ENCODE measurements at regions not wholly inside any gene's neighbourhood (a gene's known extent, or its start where the extent isn't known, plus 50 kb on each side); places are given as distances from the start of the nearest gene placed in this dataset.
"Not testable (repeated sequence)": the region's sequence is repeated elsewhere in the genome, so short reads cannot be mapped to it uniquely, and the experiment has no call there.

GRCh38 chr7:124322561-124322960, 289.7 kb upstream of the TMEM229A start:
- no peak for DNase-seq

- no peak for DNase-seq
Observed at GRCh38 chr7:124318721-124319450, 286.0 kb upstream of the TMEM229A start.

GRCh38 chr7:124310934-124311390, 278.1 kb upstream of the TMEM229A start:
- DNase-seq, result no peak

GRCh38 chr7:124308384-124308783, 275.5 kb upstream of the TMEM229A start:
- no peak for DNase-seq

- no peak for DNase-seq
Observed at GRCh38 chr7:124295289-124295688, 262.4 kb upstream of the TMEM229A start.

GRCh38 chr7:124284937-124285336, 252.1 kb upstream of the TMEM229A start:
- DNase-seq, result no peak

GRCh38 chr7:124276005-124276622, 243.2 kb upstream of the TMEM229A start:
- no peak for DNase-seq

- DNase-seq, result no peak
Observed at GRCh38 chr7:124275411-124275810, 242.5 kb upstream of the TMEM229A start.

- DNase-seq, result no peak
Observed at GRCh38 chr7:124269774-124270173, 236.9 kb upstream of the TMEM229A start.

- no peak for DNase-seq
Observed at GRCh38 chr7:124267154-124267553, 234.3 kb upstream of the TMEM229A start.

GRCh38 chr7:124263232-124263827, 230.5 kb upstream of the TMEM229A start:
- DNase-seq, result no peak

GRCh38 chr7:124261710-124262109, 228.8 kb upstream of the TMEM229A start:
- no peak for DNase-seq

GRCh38 chr7:124257638-124258308, 224.9 kb upstream of the TMEM229A start:
- no peak for DNase-seq

GRCh38 chr7:124255041-124255655, 222.3 kb upstream of the TMEM229A start:
- no peak for DNase-seq

GRCh38 chr7:124254396-124254795, 221.5 kb upstream of the TMEM229A start:
- no peak for DNase-seq

- DNase-seq, result no peak
Observed at GRCh38 chr7:124251636-124252035, 218.8 kb upstream of the TMEM229A start.

- DNase-seq, result no peak
Observed at GRCh38 chr7:124250297-124251034, 217.6 kb upstream of the TMEM229A start.

- no peak for DNase-seq
Observed at GRCh38 chr7:124247691-124248090, 214.8 kb upstream of the TMEM229A start.

GRCh38 chr7:124246262-124246863, 213.5 kb upstream of the TMEM229A start:
- DNase-seq, result no peak

GRCh38 chr7:124244469-124244868, 211.6 kb upstream of the TMEM229A start:
- DNase-seq, result not testable (repeated sequence)

- no peak for DNase-seq
Observed at GRCh38 chr7:124219681-124220080, 186.8 kb upstream of the TMEM229A start.

- DNase-seq, result no peak
Observed at GRCh38 chr7:124208642-124209041, 175.8 kb upstream of the TMEM229A start.
